ENCODE measurements at regions not wholly inside any gene's neighbourhood (a gene's known extent, or its start where the extent isn't known, plus 50 kb on each side); places are given as distances from the start of the nearest gene placed in this dataset.

DNA sequence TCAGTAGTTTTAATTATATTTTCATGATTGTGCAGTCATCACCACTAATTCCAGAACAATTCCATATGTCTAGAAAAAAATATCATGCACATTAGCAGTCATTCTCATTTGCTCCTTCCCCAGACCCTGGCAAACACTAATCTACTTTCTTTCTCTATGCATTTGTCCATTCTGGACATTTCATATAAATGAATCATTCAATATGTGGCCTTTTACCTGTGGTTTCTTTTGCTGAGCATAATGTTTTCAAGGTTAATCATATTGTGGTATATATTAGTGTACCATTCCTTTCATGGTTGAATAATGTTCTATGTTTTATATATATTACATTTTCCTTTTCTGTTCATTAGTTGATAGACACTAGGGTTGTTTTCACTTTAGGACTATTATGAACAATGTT lies 811.1 kb upstream of the RAG2 start:
- FAIRE-seq (no peak), DNase-seq (ENCODE audit: low spot score in 2 of 2) (no peak)

DNA sequence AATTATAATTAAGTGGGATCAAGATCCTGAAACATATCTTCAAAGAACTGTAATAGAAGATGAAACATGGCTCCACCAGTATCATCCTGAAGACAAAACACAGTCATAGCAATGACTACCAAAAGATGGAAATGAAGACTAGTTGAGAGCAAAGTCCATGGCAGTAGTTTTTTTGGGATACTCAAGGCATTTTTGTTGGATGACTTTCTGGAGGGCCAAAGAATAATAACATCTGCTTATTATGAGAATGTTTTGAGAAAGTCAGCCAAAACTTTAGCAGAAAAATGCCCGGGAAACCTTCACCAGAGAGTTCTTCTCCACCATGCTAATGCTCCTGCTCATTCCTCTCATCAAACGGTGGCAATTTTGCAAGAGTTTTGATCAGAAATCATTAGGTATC lies 809.4 kb upstream of the RAG2 start:
- DNase-seq (ENCODE audit: low spot score in 2 of 2) (no peak), FAIRE-seq (no peak)

DNA sequence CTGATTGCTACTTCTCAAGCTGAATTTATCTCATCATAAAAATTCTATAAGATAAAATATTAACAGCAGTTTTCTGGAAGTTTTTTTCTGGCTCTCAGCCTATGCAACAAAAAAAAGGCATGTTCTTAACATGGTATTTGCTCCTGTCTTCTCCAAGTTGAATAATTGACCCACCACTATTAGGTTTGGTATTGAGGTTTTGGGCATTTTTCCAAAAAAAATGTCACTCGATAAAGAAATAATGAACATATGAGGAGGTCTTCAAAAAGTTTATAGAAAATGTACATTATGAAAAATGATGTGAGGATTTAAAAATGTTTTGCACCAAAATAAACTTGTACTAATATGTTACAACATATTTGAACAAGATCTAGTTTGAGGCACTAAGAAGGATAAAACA lies 808.6 kb upstream of the RAG2 start:
- FAIRE-seq (no peak), DNase-seq (ENCODE audit: low spot score in 2 of 2) (no peak)

DNA sequence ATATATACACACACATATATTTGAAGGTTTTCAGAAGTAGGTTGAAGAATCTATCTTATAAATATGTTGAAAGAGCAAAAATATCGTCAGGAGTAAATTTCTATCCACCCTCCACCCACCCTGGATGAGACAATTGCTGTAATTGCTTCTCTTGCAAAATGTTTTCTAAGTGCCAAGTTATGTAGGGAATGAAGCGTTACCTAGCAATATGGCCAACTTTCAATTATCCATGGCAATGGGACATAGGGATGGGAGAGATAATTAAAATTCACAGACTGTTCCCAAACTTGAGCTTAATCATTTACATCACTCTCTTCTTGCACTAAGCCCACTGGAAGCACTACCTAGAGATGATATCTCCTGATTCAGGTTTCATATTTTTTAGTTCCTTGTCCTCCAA lies 806.2 kb upstream of the RAG2 start:
- FAIRE-seq (no peak), DNase-seq (ENCODE audit: low spot score in 2 of 2) (no peak)

DNA sequence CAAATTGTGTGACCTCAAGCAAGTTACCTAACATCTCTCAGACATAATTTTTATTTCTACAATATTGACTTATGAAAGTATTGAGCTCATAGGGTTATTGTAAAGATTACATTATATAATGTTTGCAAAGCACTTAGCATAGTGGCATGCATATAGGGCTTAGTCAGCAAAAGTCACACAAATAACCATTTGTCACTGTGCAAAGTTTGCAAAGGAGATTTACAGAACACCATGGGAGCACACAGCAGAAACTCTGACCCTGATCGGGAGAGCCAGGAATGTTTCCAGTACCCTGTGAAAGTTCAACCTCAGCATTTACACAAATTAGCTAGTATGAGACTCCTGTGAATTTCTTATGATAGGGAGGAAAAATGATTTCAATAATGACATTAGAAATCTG lies 804.6 kb upstream of the RAG2 start:
- DNase-seq (ENCODE audit: low spot score in 2 of 2) (no peak), FAIRE-seq (no peak)

DNA sequence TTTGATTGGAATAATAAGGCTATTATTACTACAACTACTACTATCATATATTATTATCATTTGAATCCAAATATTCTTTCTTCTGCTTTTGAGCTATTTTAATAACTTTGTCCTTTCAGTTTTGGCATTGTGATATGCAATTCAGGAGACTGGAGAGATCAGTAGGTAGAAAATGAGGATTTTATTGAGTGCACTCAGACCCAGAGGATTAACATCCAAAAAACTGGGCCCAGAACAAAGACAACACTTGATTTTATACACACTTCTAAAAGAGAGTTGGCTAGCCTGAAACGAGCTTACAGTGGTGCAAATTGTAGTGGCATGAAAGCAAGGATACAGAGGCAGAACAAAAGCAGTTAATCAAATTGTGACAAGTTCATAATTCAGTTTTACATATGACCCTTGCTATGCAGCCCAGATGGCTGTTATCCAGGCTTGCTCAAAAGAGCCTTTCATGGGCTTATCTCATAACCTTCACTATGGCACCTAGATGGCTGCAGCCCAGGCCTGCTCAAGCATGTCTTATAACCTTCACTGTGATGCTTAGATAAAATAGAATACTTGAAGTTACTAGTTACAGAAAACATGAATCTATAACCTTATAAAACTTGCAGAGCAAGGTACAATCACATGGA lies 796.3 kb upstream of the RAG2 start:
- FAIRE-seq, result no peak
- no peak for DNase-seq (ENCODE audit: low spot score in 2 of 2)

DNA sequence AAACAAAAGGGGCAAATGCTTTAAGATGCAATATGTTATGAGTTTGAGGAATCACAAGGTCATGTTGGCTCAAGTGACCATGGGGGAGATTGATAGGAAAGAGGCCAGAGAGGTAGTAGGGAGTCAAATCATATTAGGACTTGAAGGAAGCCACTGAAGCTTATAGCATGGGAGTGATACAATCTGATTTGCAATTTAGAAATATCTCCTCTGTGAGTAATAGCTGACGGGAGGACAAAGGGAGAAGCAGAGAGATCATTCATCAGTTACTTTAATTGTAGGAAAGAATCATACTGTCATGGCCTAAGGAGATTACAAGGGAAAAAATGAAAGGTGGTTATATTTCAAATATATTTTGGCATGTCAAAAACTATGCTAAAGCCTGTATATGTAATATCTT lies 793.6 kb upstream of the RAG2 start:
- FAIRE-seq, result no peak
- DNase-seq (ENCODE audit: low spot score in 2 of 2), result no peak

DNA sequence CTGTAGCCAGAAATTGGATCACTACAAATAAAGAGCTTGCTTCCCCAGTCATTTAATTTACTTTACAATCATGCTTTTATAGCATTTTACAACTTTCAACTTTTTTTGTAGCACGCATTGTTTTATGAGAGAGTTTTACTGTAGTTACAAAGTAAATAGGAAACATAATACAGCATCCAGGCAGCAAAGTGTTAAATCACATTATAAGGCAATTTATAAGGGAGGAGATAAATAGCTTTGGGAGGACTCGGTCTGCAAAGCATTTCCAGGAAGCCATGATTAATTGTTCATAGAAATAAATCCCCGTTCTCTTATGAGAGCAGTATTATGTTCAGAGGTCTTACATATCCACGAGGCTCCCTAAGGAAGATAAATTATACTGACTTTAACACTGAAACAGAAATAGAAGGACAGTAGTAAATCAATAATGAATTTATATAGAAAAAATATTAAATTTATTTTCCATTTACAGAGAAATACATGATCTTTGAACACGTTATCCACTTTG lies 792.6 kb upstream of the RAG2 start:
- DNase-seq (ENCODE audit: low spot score in 2 of 2) (no peak), FAIRE-seq (no peak)

DNA sequence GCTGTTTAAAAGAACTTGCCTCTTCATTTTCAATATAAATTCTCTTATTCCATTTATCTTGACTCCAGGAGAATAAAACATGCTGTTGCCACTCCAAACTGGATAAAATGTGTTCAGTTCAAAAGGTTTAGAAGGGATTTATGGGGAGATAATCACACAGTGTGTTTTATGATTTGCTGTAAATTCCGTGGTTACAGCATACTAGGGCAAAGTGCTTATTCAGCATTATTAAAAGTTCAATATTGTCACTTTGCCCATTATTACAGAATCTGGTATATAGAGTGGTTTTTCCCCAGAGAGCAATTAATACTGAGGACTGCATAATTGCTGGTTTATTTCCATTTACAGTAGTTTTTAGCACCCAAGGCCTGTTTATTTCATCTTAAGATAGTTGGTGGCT lies 780.9 kb upstream of the RAG2 start:
- FAIRE-seq (no peak), DNase-seq (ENCODE audit: low spot score in 2 of 2) (no peak)

DNA sequence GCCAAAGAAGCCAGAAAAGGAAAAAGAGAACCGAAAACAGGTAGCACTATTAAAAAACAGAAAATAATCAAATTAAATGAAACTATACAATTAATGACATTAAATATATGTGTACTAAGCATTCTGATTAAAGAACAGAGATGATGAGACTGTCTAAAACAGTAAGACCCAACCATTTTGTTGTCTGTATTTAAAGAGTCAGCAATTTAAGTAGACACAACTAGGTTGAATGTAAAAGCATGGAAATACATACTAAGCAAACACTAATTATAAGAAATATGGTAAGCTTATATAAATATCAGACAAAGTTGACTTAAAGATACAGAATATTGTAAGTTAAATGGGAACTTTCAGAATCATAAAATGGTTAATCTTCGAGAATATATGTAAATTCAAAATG lies 774.6 kb upstream of the RAG2 start:
- no peak for DNase-seq (ENCODE audit: low spot score in 2 of 2)
- FAIRE-seq, result no peak

DNA sequence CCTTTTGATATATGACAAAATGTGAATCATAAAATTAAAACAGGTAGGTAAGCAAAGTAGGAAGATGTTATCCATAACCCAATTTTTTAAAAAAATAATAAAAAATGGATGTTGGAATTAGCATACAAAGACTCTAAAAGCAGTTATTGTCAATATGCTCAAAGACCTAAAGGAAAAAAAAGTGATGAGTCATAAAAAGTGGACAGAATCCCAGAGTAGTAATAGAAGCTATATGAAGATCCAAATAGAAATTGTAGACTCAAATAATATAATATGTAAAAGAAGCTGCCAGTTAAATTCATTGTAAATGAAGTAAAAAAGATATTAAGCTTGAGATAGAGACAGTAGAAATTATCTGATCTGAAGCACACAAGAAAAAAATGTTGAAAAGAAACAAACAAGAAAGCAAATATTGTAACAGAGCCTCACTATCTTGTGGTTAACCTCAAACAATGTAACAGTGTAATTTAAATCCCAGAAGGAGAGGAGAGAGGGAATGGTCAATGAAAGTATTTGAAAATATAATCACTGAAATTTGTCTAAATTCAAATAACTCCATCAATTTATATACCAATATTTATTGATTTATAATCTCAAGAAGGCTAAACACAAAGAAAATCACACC lies 773.4 kb upstream of the RAG2 start:
- DNase-seq (ENCODE audit: low spot score in 2 of 2), result no peak
- no peak for FAIRE-seq

DNA sequence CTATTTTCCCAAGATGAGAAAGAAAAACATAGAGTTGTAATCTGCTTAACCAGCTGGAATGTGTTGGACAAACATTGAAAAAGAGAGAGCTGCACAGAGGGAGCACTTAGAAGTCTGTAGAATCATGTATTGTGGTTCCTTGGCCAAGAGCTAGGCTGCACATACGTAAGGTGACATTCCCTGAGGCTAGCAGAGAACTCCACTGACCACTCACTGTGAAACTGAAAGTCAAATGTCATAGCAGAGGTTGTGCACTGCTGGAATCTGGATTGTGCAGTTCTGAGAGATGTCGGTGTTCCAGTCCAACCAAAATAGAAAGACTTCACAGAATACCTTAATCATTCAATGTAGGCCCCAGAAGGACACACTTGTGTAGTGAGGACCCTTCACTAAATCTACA lies 772.8 kb upstream of the RAG2 start:
- FAIRE-seq, result no peak
- no peak for DNase-seq (ENCODE audit: low spot score in 2 of 2)

DNA sequence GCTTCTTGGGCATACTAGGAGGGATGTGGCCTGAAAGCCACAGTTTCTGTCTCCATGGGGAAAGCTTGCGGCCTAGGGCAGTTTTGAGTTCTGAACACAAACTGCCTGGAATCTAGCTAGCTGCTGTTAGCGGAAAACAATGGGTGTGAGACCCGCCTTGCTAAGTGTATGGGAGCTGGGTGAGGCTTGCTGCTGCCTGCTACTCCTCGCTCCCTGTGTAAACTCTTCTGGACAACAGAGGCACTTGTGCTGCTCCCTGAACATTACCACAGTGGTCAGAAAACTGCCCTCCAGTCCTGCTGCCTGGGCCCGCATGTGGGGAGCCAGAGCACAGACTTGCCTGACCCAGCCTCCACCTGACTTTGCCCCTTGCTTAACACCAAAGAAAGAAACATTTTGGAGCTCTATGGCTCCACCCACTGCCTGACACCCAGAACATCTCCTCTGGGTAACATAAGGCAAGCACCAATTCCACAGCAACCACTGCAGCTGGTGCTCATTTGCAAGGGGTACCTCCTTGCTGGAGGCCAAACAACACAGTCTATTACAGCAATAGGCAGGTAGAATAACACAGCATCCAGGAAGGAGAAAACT lies 766.3 kb upstream of the RAG2 start:
- DNase-seq (ENCODE audit: low spot score in 2 of 2), result no peak
- FAIRE-seq, result no peak

DNA sequence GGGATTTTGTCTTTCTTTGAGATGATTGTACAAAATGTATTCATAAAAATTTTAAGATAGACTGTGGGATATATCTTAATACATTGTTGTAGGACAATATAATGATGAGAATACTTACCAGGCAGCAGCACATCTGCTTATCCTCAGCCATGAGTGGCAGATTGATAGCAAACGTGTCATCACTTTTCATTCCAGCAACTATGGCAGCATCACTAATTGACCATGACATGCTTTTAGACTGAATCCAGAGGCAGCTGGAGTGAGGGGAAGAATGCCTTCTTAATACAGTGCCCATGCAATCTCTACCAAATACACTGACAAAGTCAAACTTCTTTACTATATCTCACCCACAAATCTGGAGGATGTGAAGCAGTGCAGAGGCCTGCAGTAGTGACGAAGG lies 755.2 kb upstream of the RAG2 start:
- FAIRE-seq (no peak), DNase-seq (ENCODE audit: low spot score in 2 of 2) (no peak)

DNA sequence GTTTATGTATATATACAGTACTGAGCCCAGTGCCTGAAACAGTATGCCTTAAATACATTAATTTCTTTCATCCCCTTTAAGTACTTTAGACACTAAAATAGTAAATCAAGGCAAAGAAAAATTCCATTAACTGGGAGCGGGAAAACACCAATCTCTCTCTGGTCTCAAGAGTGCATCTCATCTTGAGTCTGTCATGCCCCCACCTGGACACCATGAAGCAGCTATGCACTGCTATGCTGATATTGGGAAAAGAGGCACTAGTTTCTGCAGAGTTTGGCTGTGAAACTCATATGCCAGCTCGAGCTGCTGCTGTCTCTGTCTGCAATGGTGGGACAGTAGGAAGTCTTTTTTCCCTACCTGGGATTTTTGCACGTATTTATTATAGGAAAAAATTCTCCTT lies 754.4 kb upstream of the RAG2 start:
- FAIRE-seq (no peak), DNase-seq (ENCODE audit: low spot score in 2 of 2) (no peak)

DNA sequence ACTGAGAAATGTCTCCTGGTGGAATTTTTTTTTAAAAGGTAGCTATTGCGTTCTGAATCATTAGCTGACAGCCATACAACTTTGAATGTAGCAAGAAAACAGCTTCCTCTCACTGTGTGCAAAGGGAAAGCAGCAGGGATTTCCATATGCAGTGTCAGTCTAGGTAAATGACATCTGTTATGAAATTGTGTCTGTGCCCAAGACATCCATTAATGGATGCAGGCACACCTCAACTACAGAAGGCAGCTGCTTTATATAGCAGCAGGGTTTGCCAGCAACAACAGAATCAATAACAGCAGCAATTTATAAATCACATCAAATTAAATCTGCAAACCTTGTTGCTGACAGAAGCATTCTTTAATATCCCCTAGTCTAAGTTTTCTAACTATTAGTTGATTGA lies 745.3 kb upstream of the RAG2 start:
- DNase-seq (ENCODE audit: low spot score in 2 of 2), result no peak
- no peak for FAIRE-seq

DNA sequence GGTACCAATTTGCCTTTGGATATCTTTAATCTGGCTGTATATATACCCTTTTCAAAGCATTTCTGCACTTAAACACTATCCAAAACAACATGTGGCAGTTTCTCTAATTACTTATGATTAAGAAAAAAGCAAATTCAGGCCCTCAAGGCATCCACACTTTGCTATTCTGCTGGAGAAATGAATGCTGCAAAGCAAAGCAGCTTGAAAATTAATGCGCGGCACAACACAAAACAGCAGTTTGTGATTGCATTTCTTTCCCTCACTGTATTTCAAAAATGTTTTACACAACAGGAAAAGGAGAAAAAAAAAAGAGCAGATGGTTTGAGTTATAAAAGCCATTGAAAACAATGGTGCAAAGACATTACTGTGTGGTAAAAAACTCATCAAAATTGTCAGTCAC lies 738.4 kb upstream of the RAG2 start:
- DNase-seq (ENCODE audit: low spot score in 2 of 2), result no peak

DNA sequence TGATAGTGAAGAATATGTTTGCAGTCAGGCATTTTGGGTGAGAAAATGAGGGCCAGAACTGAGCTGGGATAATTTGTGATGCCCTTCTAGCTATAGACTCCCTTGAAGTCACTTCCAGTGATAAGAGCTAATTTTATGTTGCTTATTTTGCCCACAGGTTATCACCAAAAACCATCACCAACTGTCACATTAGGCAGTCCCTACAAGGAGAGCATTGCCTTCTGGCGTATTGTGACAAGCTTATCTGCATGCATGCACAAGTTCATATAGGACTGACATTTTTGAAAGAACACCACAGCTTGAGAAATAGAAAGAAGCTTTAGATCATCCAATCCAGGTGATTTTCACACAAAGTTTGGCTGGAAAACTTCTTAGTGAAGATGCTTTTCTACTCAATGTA lies 735.3 kb upstream of the RAG2 start:
- FAIRE-seq (no peak), DNase-seq (ENCODE audit: low spot score in 2 of 2) (no peak)

More for the DNA sequence above, 738.4 kb upstream of the RAG2 start:
- FAIRE-seq, result no peak

DNA sequence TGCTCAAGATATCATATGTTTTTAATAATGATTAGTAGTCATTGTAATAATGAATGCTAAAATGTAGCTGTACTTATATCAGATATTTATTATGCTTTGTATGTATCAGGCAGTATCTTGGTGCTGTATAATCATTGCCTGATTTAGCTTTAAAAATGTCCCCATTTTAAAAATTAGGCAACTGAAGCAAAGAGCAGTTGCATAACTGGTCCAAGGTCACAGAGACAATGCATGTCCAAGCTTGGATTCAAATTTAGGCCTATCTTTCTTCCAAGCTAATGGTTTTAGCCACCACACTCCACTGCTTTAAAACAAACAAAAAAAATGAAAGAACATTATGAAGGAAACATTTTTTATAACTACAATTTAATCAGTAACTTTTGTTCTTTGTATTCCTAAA lies 725.8 kb upstream of the RAG2 start:
- DNase-seq (ENCODE audit: low spot score in 2 of 2) (no peak), FAIRE-seq (no peak)

DNA sequence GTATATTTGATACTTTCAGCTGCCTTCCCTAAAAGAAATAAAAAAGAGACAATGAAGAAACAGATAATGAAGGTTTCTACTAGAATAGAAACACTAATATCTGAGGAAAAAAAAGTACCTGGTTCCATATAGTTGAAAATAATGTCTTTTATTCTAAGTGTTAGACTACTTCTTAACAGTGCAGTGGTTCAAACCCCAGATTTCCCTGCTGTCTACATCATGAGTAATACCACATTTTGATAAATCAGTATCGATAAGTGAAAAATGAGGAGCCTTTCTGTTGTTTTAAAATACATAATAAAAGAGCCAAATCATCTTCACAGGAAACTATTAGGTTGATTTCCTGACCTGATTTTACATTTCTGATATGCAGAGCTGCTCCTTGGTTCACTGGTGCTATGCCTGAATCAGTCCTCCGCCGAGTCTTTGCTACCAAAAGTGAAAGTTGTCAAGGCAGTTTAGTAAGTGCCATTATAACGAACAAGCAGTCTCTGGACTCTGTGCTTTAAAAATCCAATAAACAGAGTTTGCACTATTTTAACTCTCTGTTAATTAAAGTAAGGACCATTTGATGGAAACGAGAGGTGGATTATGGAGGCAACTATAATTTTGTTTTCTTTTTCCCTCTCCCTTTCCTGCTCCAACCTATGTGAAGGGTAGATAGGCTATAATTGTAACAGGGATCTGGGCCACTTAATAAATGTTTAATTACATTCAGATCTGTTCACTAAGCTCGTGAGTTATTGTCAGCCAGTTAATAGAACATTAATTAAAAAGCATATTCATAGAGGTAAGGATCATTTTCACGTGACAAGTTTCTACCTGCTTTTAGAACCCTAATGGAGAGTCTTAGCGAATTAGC lies 724.5 kb upstream of the RAG2 start:
- DNase-seq (ENCODE audit: low spot score in 2 of 2) (no peak), FAIRE-seq (no peak)

DNA sequence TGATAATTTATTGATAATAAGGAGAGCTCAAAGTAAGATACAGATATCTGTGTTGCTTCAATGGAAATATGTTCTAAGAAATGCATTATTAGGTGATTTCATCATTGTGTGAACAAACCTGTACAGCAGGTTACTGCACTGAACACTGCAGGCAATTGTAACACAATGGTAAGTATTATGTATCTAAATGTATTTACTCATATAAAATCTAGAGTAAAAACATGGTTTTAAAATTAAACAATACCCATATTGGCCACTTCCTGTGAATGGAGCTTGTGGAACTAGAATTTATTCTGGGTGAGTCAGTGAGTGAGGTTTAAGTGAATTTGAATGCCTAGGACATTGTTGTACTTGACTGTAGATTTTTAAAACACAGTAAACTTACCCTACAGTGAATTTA lies 722.9 kb upstream of the RAG2 start:
- FAIRE-seq (no peak), DNase-seq (ENCODE audit: low spot score in 2 of 2) (no peak)

Data from frontal cortex (tissue), 3 donors.